GM21619 (cell line): ENCODE measurements at regions not wholly inside any gene's neighbourhood (a gene's known extent, or its start where the extent isn't known, plus 50 kb on each side); places are given as distances from the start of the nearest gene placed in this dataset.

Experiments used
- ATAC-seq: cut with Tn5 transposase; IDR thresholded peaks from one replicate; pipeline ENCODE4 v1.9.1; 2021; ENCODE audit not compliant: unreplicated experiment

- ATAC-seq: no peak
Observed at GRCh38 chr20:58111310-58112016, 117.0 kb downstream of the ANKRD60 start.

- no peak for ATAC-seq
Observed at GRCh38 chr20:58109918-58110635, 118.4 kb downstream of the ANKRD60 start.

- no peak for ATAC-seq
Observed at GRCh38 chr20:58109126-58109880, 119.2 kb downstream of the ANKRD60 start.

- ATAC-seq: no peak
Observed at GRCh38 chr20:58107533-58107932, 120.9 kb downstream of the ANKRD60 start.

- ATAC-seq: no peak
Observed at GRCh38 chr20:58106143-58106750, 122.2 kb downstream of the ANKRD60 start.

- no peak for ATAC-seq
Observed at GRCh38 chr20:58103961-58104360, 124.5 kb downstream of the ANKRD60 start.

GRCh38 chr20:58103517-58103904 is 124.9 kb downstream of the ANKRD60 start:
- ATAC-seq: no peak

- no peak for ATAC-seq
Observed at GRCh38 chr20:58102744-58103516, 125.5 kb downstream of the ANKRD60 start.

GRCh38 chr20:58102261-58102660 is 126.2 kb downstream of the ANKRD60 start:
- no peak for ATAC-seq

GRCh38 chr20:58100731-58101356 is 127.6 kb downstream of the ANKRD60 start:
- ATAC-seq: no peak

GRCh38 chr20:58099956-58100730 is 128.3 kb downstream of the ANKRD60 start:
- no peak for ATAC-seq

- ATAC-seq: no peak
Observed at GRCh38 chr20:58099291-58099935, 129.0 kb downstream of the ANKRD60 start.

GRCh38 chr20:58098571-58098970 is 129.9 kb downstream of the ANKRD60 start:
- no peak for ATAC-seq

GRCh38 chr20:58097943-58098342 is 130.5 kb downstream of the ANKRD60 start:
- no peak for ATAC-seq

GRCh38 chr20:58097429-58097828 is 131.0 kb downstream of the ANKRD60 start:
- ATAC-seq: no peak

GRCh38 chr20:58096880-58097423 is 131.5 kb downstream of the ANKRD60 start:
- ATAC-seq: no peak

- ATAC-seq: no peak
Observed at GRCh38 chr20:58094698-58095097, 133.8 kb downstream of the ANKRD60 start.

GRCh38 chr20:58094160-58094559 is 134.3 kb downstream of the ANKRD60 start:
- ATAC-seq: no peak

GRCh38 chr20:58092871-58093270 is 135.6 kb downstream of the ANKRD60 start:
- ATAC-seq: no peak
